HepG2 (cell line): ENCODE measurements at regions not wholly inside any gene's neighbourhood (a gene's known extent, or its start where the extent isn't known, plus 50 kb on each side); places are given as distances from the start of the nearest gene placed in this dataset.

Experiments
- CEBPG ChIP-seq: IDR thresholded peaks from 2 replicates; pipeline ENCODE4 v1.6.1; 2016
- CHCHD3 ChIP-seq: sonication (generic); formaldehyde crosslinking; IDR thresholded peaks from 2 replicates; pipeline ENCODE4 v1.8.0; 2022; ENCODE audit warnings: mild to moderate bottlenecking, missing genetic modification reagents, moderate library complexity
- DNMT1 ChIP-seq: sonication (generic); formaldehyde crosslinking; IDR thresholded peaks from 2 replicates; pipeline ENCODE4 v1.5.1; 2020; ENCODE audit warnings: mild to moderate bottlenecking, missing genetic modification reagents
- ELF4 ChIP-seq: sonication (generic); formaldehyde crosslinking; IDR thresholded peaks from 2 replicates; pipeline ENCODE4 v1.5.0; 2020; ENCODE audit warnings: missing genetic modification reagents, mild to moderate bottlenecking, moderate library complexity, borderline replicate concordance
- GFI1 ChIP-seq: sonication (generic); formaldehyde crosslinking; IDR thresholded peaks from 2 replicates; pipeline ENCODE4 v1.5.0; 2020; ENCODE audit warnings: missing genetic modification reagents, mild to moderate bottlenecking, borderline replicate concordance
- HNF4G ChIP-seq, 2 experiments: sonication (generic) in 1 of 2; formaldehyde crosslinking in 1 of 2; IDR thresholded peaks; 2 replicates each; pipeline versions ENCODE4 v1.4.0 to v1.6.1; 2011 to 2020; ENCODE audit warnings: borderline replicate concordance in 2 of 2, low read depth in 2 of 2, mild to moderate bottlenecking in 2 of 2, low read length in 1 of 2, missing genetic modification reagents in 1 of 2, moderate library complexity in 1 of 2
- IRF2 ChIP-seq: IDR thresholded peaks from 2 replicates; pipeline ENCODE4 v1.6.1; 2018; ENCODE audit warnings: missing genetic modification reagents, missing compliant biosample characterization
- KAT8 ChIP-seq: IDR thresholded peaks from 2 replicates; pipeline ENCODE4 v1.6.1; 2016; ENCODE audit warnings: missing genetic modification reagents, missing compliant biosample characterization
- KMT2A ChIP-seq: sonication (generic); formaldehyde crosslinking; IDR thresholded peaks from 2 replicates; pipeline ENCODE4 v1.4.0; 2020; ENCODE audit warnings: missing genetic modification reagents
- PRPF4 ChIP-seq: fragments of 200-400 bp; formaldehyde crosslinking; IDR thresholded peaks from 2 replicates; pipeline ENCODE4 v1.6.1; 2016; ENCODE audit warnings: low read length, low read depth; ENCODE audit not compliant: poor library complexity, severe bottlenecking
- TBL1XR1 ChIP-seq: fragments of 150-350 bp; IDR thresholded peaks from 2 replicates; pipeline ENCODE4 v1.6.1; 2014; ENCODE audit warnings: borderline replicate concordance, low read length; ENCODE audit not compliant: partially characterized antibody
- U2AF2 ChIP-seq: fragments of 200-400 bp; formaldehyde crosslinking; IDR thresholded peaks from 2 replicates; pipeline ENCODE4 v1.6.1; 2017; ENCODE audit warnings: low read depth, mild to moderate bottlenecking, low read length
- YEATS4 ChIP-seq: sonication (generic); formaldehyde crosslinking; IDR thresholded peaks from 2 replicates; pipeline ENCODE4 v1.4.0; 2020; ENCODE audit warnings: missing genetic modification reagents, borderline replicate concordance
- ZSCAN25 ChIP-seq: sonication (generic); formaldehyde crosslinking; IDR thresholded peaks from 2 replicates; pipeline ENCODE4 v1.8.0; 2022; ENCODE audit warnings: mild to moderate bottlenecking, missing genetic modification reagents
- TF ChIP-seq, protein P1 (sequence below): sonication (generic); formaldehyde crosslinking; IDR thresholded peaks from 2 replicates; pipeline ENCODE4 v1.5.1; 2020; ENCODE audit warnings: missing genetic modification reagents, mild to moderate bottlenecking, borderline replicate concordance
- TF ChIP-seq, protein P2 (sequence below): sonication (generic); formaldehyde crosslinking; IDR thresholded peaks from 2 replicates; pipeline ENCODE4 v1.4.0; 2020; ENCODE audit warnings: missing genetic modification reagents
- TF ChIP-seq, protein P3 (sequence below): IDR thresholded peaks from 2 replicates; pipeline ENCODE4 v1.4.0; 2020; ENCODE audit warnings: mild to moderate bottlenecking, missing genetic modification reagents
- TF ChIP-seq, protein P4 (sequence below): sonication (generic); formaldehyde crosslinking; IDR thresholded peaks from 2 replicates; pipeline ENCODE4 v1.5.0; 2020; ENCODE audit warnings: missing genetic modification reagents
- TF ChIP-seq, protein P5 (sequence below): IDR thresholded peaks from 2 replicates; pipeline ENCODE4 v1.6.1; 2016; ENCODE audit warnings: missing compliant biosample characterization, missing genetic modification reagents, borderline replicate concordance

DNA sequence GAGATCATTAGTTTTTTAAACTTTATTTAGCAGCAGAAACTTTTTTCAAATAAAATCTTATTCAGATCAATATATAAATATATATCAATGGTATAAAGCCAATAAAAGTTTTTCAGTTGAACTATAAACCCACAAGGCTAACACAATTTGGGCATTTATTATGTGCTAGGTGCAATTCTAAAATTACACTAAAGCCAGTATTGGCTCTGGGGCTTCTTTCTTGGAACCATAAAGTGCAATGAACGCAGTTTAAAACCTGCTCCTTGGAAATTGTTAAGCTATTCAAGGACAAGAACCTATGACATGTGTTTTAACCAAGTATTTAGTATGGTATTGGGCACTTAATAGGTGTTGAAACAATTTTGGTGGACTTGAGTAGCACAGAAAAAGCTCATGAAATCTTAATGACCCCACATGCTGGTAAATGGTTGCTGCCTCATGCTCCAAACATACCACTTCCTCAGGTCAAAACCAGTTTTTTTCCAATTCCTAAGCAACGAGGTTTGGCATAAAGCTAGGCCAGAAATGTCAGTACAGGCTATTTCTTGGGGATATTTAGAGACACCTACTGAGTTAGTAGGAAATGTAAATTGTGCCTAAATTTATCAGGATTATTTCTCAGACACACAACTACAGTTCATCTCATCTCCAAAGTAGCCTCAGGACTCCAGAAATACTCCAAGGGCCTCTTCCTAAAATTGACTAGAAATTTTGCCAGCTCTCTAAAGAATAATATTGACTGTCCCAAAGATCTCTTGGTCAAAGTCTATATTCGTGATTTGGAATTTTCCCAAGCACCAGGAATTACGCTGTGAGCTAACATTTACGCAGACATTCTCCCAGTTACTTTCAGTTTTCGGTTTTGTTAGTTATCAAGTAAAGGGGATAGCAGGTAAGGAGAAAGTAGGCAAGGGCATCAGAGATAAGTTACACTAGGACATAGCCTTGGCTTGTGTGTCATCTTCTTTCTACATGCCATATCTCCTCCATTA lies 90.9 kb upstream of the LGSN start (continued):
- TF ChIP-seq CEBPG (CRISPR knock-in tag) (peak; percentile 46; the same call in 1 of the 2 replicates), HNF4G (IDR thresholded peaks at IDR 0.05; ENCODE audit: borderline replicate concordance, low read depth, low read length) (peak; percentile 49; the same call in 1 of the 2 replicates), HNF4G (CRISPR knock-in tag; IDR thresholded peaks at IDR 0.05; ENCODE audit: borderline replicate concordance, low read depth) (no peak; the same call in 1 of the 2 replicates), KAT8 (CRISPR knock-in tag) (peak; percentile 47; the same call in 1 of the 2 replicates), KMT2A (CRISPR knock-in tag) (peak; percentile 60; the same call in 1 of the 2 replicates), ELF4 (CRISPR knock-in tag) (no peak), YEATS4 (CRISPR knock-in tag) (peak; percentile 65; the same call in 1 of the 2 replicates), GFI1 (CRISPR knock-in tag) (peak; percentile 60; the same call in 1 of the 2 replicates), CHCHD3 (CRISPR knock-in tag) (no peak), TBL1XR1 (peak; percentile 36), IRF2 (CRISPR knock-in tag) (peak; percentile 64; the same call in 1 of the 2 replicates), DNMT1 (CRISPR knock-in tag) (no peak), U2AF2 (no peak), PRPF4 (no peak), ZSCAN25 (CRISPR knock-in tag) (no peak)
- TF ChIP-seq, protein P1, sequence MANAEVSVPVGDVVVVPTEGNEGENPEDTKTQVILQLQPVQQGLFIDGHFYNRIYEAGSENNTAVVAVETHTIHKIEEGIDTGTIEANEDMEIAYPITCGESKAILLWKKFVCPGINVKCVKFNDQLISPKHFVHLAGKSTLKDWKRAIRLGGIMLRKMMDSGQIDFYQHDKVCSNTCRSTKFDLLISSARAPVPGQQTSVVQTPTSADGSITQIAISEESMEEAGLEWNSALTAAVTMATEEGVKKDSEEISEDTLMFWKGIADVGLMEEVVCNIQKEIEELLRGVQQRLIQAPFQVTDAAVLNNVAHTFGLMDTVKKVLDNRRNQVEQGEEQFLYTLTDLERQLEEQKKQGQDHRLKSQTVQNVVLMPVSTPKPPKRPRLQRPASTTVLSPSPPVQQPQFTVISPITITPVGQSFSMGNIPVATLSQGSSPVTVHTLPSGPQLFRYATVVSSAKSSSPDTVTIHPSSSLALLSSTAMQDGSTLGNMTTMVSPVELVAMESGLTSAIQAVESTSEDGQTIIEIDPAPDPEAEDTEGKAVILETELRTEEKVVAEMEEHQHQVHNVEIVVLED, result no peak
- TF ChIP-seq, protein P2, sequence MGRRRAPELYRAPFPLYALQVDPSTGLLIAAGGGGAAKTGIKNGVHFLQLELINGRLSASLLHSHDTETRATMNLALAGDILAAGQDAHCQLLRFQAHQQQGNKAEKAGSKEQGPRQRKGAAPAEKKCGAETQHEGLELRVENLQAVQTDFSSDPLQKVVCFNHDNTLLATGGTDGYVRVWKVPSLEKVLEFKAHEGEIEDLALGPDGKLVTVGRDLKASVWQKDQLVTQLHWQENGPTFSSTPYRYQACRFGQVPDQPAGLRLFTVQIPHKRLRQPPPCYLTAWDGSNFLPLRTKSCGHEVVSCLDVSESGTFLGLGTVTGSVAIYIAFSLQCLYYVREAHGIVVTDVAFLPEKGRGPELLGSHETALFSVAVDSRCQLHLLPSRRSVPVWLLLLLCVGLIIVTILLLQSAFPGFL (CRISPR knock-in tag), result no peak
- TF ChIP-seq, protein P3, sequence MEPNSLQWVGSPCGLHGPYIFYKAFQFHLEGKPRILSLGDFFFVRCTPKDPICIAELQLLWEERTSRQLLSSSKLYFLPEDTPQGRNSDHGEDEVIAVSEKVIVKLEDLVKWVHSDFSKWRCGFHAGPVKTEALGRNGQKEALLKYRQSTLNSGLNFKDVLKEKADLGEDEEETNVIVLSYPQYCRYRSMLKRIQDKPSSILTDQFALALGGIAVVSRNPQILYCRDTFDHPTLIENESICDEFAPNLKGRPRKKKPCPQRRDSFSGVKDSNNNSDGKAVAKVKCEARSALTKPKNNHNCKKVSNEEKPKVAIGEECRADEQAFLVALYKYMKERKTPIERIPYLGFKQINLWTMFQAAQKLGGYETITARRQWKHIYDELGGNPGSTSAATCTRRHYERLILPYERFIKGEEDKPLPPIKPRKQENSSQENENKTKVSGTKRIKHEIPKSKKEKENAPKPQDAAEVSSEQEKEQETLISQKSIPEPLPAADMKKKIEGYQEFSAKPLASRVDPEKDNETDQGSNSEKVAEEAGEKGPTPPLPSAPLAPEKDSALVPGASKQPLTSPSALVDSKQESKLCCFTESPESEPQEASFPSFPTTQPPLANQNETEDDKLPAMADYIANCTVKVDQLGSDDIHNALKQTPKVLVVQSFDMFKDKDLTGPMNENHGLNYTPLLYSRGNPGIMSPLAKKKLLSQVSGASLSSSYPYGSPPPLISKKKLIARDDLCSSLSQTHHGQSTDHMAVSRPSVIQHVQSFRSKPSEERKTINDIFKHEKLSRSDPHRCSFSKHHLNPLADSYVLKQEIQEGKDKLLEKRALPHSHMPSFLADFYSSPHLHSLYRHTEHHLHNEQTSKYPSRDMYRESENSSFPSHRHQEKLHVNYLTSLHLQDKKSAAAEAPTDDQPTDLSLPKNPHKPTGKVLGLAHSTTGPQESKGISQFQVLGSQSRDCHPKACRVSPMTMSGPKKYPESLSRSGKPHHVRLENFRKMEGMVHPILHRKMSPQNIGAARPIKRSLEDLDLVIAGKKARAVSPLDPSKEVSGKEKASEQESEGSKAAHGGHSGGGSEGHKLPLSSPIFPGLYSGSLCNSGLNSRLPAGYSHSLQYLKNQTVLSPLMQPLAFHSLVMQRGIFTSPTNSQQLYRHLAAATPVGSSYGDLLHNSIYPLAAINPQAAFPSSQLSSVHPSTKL, result peak; percentile 70; the same call in 1 of the 2 replicates
- TF ChIP-seq, protein P4, sequence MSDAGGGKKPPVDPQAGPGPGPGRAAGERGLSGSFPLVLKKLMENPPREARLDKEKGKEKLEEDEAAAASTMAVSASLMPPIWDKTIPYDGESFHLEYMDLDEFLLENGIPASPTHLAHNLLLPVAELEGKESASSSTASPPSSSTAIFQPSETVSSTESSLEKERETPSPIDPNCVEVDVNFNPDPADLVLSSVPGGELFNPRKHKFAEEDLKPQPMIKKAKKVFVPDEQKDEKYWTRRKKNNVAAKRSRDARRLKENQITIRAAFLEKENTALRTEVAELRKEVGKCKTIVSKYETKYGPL (CRISPR knock-in tag), result 0 out of 2 replicates have a peak, but pooled peaks have one; percentile 51
- TF ChIP-seq, protein P5, sequence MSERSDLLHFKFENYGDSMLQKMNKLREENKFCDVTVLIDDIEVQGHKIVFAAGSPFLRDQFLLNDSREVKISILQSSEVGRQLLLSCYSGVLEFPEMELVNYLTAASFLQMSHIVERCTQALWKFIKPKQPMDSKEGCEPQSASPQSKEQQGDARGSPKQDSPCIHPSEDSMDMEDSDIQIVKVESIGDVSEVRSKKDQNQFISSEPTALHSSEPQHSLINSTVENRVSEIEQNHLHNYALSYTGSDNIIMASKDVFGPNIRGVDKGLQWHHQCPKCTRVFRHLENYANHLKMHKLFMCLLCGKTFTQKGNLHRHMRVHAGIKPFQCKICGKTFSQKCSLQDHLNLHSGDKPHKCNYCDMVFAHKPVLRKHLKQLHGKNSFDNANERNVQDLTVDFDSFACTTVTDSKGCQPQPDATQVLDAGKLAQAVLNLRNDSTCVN (CRISPR knock-in tag), result no peak
